HL-60 (cell line): ENCODE measurements at regions not wholly inside any gene's neighbourhood (a gene's known extent, or its start where the extent isn't known, plus 50 kb on each side); places are given as distances from the start of the nearest gene placed in this dataset.
A peak's percentile ranks its signal among the peaks of the same experiment; 100 is the strongest.

Experiments
- REST ChIP-seq: IDR thresholded peaks from 2 replicates; pipeline ENCODE4 v1.6.1; 2012; ENCODE audit warnings: low read depth; ENCODE audit not compliant: insufficient replicate concordance
- SPI1 ChIP-seq: IDR thresholded peaks from 2 replicates; pipeline ENCODE4 v1.6.1; 2012; ENCODE audit warnings: low read depth, mild to moderate bottlenecking, borderline replicate concordance
- TF ChIP-seq, protein P1 (sequence below): IDR thresholded peaks from one replicate; pipeline ENCODE4 v1.5.1; 2011; ENCODE audit warnings: low read length, control low read depth, inconsistent platforms; ENCODE audit not compliant: insufficient read depth

GRCh38 chrX:26511589-26512363, 295.8 kb downstream of the MAGEB5 start:
- TF ChIP-seq, protein P1, sequence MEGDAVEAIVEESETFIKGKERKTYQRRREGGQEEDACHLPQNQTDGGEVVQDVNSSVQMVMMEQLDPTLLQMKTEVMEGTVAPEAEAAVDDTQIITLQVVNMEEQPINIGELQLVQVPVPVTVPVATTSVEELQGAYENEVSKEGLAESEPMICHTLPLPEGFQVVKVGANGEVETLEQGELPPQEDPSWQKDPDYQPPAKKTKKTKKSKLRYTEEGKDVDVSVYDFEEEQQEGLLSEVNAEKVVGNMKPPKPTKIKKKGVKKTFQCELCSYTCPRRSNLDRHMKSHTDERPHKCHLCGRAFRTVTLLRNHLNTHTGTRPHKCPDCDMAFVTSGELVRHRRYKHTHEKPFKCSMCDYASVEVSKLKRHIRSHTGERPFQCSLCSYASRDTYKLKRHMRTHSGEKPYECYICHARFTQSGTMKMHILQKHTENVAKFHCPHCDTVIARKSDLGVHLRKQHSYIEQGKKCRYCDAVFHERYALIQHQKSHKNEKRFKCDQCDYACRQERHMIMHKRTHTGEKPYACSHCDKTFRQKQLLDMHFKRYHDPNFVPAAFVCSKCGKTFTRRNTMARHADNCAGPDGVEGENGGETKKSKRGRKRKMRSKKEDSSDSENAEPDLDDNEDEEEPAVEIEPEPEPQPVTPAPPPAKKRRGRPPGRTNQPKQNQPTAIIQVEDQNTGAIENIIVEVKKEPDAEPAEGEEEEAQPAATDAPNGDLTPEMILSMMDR, result no peak
- no peak for TF ChIP-seq REST
- peak; percentile 84 for TF ChIP-seq SPI1
